GM20000 (cell line): ENCODE measurements at regions not wholly inside any gene's neighbourhood (a gene's known extent, or its start where the extent isn't known, plus 50 kb on each side); places are given as distances from the start of the nearest gene placed in this dataset.

ENCODE experiments used
- DNase-seq: peaks from one replicate; pipeline ENCODE4 v3.0.0; 2012; ENCODE audit warnings: low spot score
- TF ChIP-seq, protein P1 (sequence below): IDR thresholded peaks from 2 replicates; pipeline ENCODE4 v1.5.1; 2012; ENCODE audit warnings: mild to moderate bottlenecking, control low read depth; ENCODE audit errors: extremely low read depth, missing control alignments

GRCh38 chr20:24763386-24764026, 185.6 kb upstream of the CST7 start:
- TF ChIP-seq, protein P1, sequence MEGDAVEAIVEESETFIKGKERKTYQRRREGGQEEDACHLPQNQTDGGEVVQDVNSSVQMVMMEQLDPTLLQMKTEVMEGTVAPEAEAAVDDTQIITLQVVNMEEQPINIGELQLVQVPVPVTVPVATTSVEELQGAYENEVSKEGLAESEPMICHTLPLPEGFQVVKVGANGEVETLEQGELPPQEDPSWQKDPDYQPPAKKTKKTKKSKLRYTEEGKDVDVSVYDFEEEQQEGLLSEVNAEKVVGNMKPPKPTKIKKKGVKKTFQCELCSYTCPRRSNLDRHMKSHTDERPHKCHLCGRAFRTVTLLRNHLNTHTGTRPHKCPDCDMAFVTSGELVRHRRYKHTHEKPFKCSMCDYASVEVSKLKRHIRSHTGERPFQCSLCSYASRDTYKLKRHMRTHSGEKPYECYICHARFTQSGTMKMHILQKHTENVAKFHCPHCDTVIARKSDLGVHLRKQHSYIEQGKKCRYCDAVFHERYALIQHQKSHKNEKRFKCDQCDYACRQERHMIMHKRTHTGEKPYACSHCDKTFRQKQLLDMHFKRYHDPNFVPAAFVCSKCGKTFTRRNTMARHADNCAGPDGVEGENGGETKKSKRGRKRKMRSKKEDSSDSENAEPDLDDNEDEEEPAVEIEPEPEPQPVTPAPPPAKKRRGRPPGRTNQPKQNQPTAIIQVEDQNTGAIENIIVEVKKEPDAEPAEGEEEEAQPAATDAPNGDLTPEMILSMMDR: no peak
- no peak for DNase-seq

DNA sequence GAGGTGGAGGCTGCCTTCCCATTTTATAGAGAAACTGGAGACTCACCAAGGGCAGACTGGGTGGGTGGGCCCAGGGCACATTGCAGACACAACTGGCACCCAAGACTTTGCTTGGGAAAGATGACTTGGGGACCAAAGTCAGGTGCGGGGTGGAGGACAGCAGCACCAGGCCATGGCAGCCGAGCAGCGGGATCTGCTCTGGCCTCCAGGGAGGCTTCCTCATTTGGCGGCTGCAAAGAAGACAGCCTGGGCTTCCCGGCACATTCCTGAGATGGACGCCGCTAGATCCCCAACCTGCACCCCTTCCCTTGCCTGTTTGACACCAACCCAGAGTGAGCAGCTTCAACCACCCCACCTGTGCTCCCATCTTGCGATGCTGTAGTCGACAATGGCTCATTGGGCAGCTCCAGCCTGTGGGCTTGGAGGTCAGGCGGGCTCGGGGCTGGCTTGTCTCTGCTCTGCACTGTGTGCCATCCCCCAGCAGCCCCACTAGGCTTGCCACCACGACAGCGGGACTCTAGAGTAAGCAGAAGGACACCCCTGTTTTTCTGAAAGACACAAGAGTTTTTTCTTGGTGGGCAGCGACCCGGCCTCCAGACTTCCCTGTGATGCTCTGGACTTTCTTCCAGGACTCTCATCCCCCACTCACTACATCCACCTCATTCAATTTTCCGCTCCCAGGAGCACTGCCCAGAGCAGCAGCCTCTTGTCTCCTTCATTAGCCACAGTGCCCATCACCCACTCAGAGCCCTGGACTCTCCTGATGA, 184.9 kb upstream of the CST7 start:
- TF ChIP-seq, protein P1: no peak

GRCh38 chr20:24764794-24765202, 184.3 kb upstream of the CST7 start:
- TF ChIP-seq, protein P1: no peak
- no peak for DNase-seq

More for the DNA sequence above, 184.9 kb upstream of the CST7 start:
- no peak for DNase-seq

- TF ChIP-seq, protein P1: no peak
- DNase-seq: no peak
Measured at GRCh38 chr20:24765316-24766142, 183.5 kb upstream of the CST7 start.

- DNase-seq: no peak
- TF ChIP-seq, protein P1: no peak
Measured at GRCh38 chr20:24766143-24766527, 182.9 kb upstream of the CST7 start.

DNA sequence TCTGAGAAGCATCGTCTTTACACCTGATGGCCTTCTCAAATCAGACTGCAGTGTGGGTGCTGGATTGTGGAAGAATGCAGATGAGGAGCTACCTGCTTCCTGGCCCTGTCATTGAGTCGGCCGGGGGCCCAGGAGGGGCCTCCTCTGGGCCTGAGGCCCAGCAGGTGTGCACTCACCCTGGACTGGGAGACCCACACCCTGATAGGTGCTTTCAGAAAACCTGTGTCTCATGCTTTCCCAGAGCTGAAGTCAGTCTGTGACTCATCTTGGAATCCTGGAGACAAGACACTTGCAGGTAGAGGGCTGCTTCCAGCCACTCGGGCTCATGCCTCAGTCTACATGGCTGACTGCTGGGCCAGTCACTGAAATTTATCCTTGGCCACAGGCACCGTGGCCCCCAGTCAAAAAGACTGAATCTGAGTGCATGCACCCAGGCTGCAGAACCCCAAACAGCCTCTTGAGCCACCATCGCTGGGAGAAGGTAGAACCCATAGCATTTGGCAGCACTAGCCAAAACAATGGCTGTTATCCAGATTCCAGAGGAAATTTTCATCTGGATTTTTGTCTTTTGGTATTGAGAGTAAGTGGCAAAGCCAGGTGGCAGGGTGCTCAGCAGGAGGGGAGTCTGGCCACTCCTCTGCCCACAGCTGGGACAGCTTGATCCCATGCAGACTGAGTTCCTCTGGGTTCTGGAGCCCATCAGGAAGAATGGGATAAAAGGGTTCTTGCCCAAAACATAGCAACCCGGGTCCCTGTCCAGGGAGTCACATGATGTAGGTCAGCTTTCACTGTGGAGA, 182.0 kb upstream of the CST7 start:
- no peak for DNase-seq
- TF ChIP-seq, protein P1: no peak
